AG08395 (cell line): ENCODE measurements at regions not wholly inside any gene's neighbourhood (a gene's known extent, or its start where the extent isn't known, plus 50 kb on each side); places are given as distances from the start of the nearest gene placed in this dataset.

Source experiments
- DNase-seq: peaks from one replicate; pipeline ENCODE4 v3.0.0; 2012; ENCODE audit warnings: mixed read lengths, low spot score

GRCh38 chr4:3715855-3716630, 50.1 kb upstream of the ADRA2C start:
- no peak for DNase-seq

- DNase-seq, result no peak
Measured at GRCh38 chr4:3715061-3715854, 50.9 kb upstream of the ADRA2C start.

- no peak for DNase-seq
Measured at GRCh38 chr4:3714642-3715001, 51.6 kb upstream of the ADRA2C start.

- DNase-seq, result no peak
Measured at GRCh38 chr4:3713817-3714641, 52.2 kb upstream of the ADRA2C start.

- DNase-seq, result no peak
Measured at GRCh38 chr4:3713346-3713745, 52.8 kb upstream of the ADRA2C start.

GRCh38 chr4:3712936-3713335, 53.2 kb upstream of the ADRA2C start:
- DNase-seq, result no peak

- no peak for DNase-seq
Measured at GRCh38 chr4:3712112-3712805, 53.9 kb upstream of the ADRA2C start.

- no peak for DNase-seq
Measured at GRCh38 chr4:3711183-3712111, 54.7 kb upstream of the ADRA2C start.

GRCh38 chr4:3710451-3711182, 55.6 kb upstream of the ADRA2C start:
- no peak for DNase-seq

GRCh38 chr4:3709846-3710441, 56.2 kb upstream of the ADRA2C start:
- DNase-seq, result no peak

GRCh38 chr4:3709061-3709845, 56.9 kb upstream of the ADRA2C start:
- DNase-seq, result no peak

- DNase-seq, result no peak
Measured at GRCh38 chr4:3708611-3709010, 57.6 kb upstream of the ADRA2C start.

GRCh38 chr4:3708103-3708510, 58.1 kb upstream of the ADRA2C start:
- DNase-seq, result peak; percentile 89

GRCh38 chr4:3707423-3708102, 58.6 kb upstream of the ADRA2C start:
- DNase-seq, result peak; percentile 12

- no peak for DNase-seq
Measured at GRCh38 chr4:3706565-3707422, 59.4 kb upstream of the ADRA2C start.

GRCh38 chr4:3706111-3706511, 60.1 kb upstream of the ADRA2C start:
- DNase-seq, result no peak

GRCh38 chr4:3705236-3705987, 60.8 kb upstream of the ADRA2C start:
- DNase-seq, result no peak
